ENCODE measurements at regions not wholly inside any gene's neighbourhood (a gene's known extent, or its start where the extent isn't known, plus 50 kb on each side); places are given as distances from the start of the nearest gene placed in this dataset.

GRCh38 chr9:108377881-108378280 is 477.9 kb downstream of the ACTL7B start:
- Histone ChIP-seq H3K9me3 (ENCODE audit: severe bottlenecking) (no peaks in the 10 kb centered on the region), H3K36me3 (ENCODE audit: low read depth) (no peaks in the 10 kb centered on the region), H3K27me3 (ENCODE audit: insufficient read depth, poor library complexity, severe bottlenecking) (no peaks in the 10 kb centered on the region), H3K27ac (ENCODE audit: poor library complexity, severe bottlenecking) (no peak overlapping the region), H3K4me1 (ENCODE audit: insufficient read depth, poor library complexity, severe bottlenecking) (no peaks in the 10 kb centered on the region), H3K4me3 (ENCODE audit: severe bottlenecking) (no peak overlapping the region)
- TF ChIP-seq CTCF (IDR thresholded peaks at IDR 0.05; ENCODE audit: poor library complexity, severe bottlenecking), result no peak
- DNase-seq (ENCODE audit: low spot score) (no peak), ATAC-seq (ENCODE audit: low read depth) (no peak)

- Histone ChIP-seq H3K4me3 (ENCODE audit: severe bottlenecking) (no peak overlapping the region), H3K27ac (ENCODE audit: poor library complexity, severe bottlenecking) (no peak overlapping the region), H3K9me3 (ENCODE audit: severe bottlenecking) (no peaks in the 10 kb centered on the region), H3K4me1 (ENCODE audit: insufficient read depth, poor library complexity, severe bottlenecking) (no peaks in the 10 kb centered on the region), H3K27me3 (ENCODE audit: insufficient read depth, poor library complexity, severe bottlenecking) (no peaks in the 10 kb centered on the region), H3K36me3 (ENCODE audit: low read depth) (no peaks in the 10 kb centered on the region)
- ATAC-seq (ENCODE audit: low read depth), result no peak
- no peak for TF ChIP-seq CTCF (IDR thresholded peaks at IDR 0.05; ENCODE audit: poor library complexity, severe bottlenecking)
- no peak for DNase-seq (ENCODE audit: low spot score)
Observed at GRCh38 chr9:108377382-108377781, 478.4 kb downstream of the ACTL7B start.

- no peaks in the 10 kb centered on the region for H3K4me1 ChIP-seq (ENCODE audit: insufficient read depth, poor library complexity, severe bottlenecking)
Observed at GRCh38 chr9:108376140-108376539, 479.6 kb downstream of the ACTL7B start.

GRCh38 chr9:108374626-108375025 is 481.2 kb downstream of the ACTL7B start:
- Histone ChIP-seq H3K9me3 (ENCODE audit: severe bottlenecking) (no peaks in the 10 kb centered on the region), H3K36me3 (ENCODE audit: low read depth) (no peaks in the 10 kb centered on the region), H3K4me1 (ENCODE audit: insufficient read depth, poor library complexity, severe bottlenecking) (no peaks in the 10 kb centered on the region), H3K27me3 (ENCODE audit: insufficient read depth, poor library complexity, severe bottlenecking) (no peaks in the 10 kb centered on the region), H3K27ac (ENCODE audit: poor library complexity, severe bottlenecking) (no peak overlapping the region), H3K4me3 (ENCODE audit: severe bottlenecking) (no peak overlapping the region)
- no peak for DNase-seq (ENCODE audit: low spot score)
- peak; percentile 59 for ATAC-seq (ENCODE audit: low read depth)
- TF ChIP-seq CTCF (IDR thresholded peaks at IDR 0.05; ENCODE audit: poor library complexity, severe bottlenecking), result no peak

More at GRCh38 chr9:108376140-108376539, 479.6 kb downstream of the ACTL7B start:
- no peak for ATAC-seq (ENCODE audit: low read depth)
- H3K4me3 ChIP-seq (ENCODE audit: severe bottlenecking), result no peak overlapping the region
- H3K27me3 ChIP-seq (ENCODE audit: insufficient read depth, poor library complexity, severe bottlenecking), result no peaks in the 10 kb centered on the region
- H3K36me3 ChIP-seq (ENCODE audit: low read depth), result no peaks in the 10 kb centered on the region
- no peak for DNase-seq (ENCODE audit: low spot score)
- TF ChIP-seq CTCF (IDR thresholded peaks at IDR 0.05; ENCODE audit: poor library complexity, severe bottlenecking), result no peak
- no peak overlapping the region for H3K27ac ChIP-seq (ENCODE audit: poor library complexity, severe bottlenecking)
- H3K9me3 ChIP-seq (ENCODE audit: severe bottlenecking), result no peaks in the 10 kb centered on the region

GRCh38 chr9:108367188-108367587 is 488.6 kb downstream of the ACTL7B start:
- no peak overlapping the region for H3K27ac ChIP-seq (ENCODE audit: poor library complexity, severe bottlenecking)
- H3K9me3 ChIP-seq (ENCODE audit: severe bottlenecking), result no peaks in the 10 kb centered on the region
- no peaks in the 10 kb centered on the region for H3K36me3 ChIP-seq (ENCODE audit: low read depth)
- TF ChIP-seq CTCF (IDR thresholded peaks at IDR 0.05; ENCODE audit: poor library complexity, severe bottlenecking), result no peak
- no peak overlapping the region for H3K4me3 ChIP-seq (ENCODE audit: severe bottlenecking)
- ATAC-seq (ENCODE audit: low read depth) (no peak), DNase-seq (ENCODE audit: low spot score) (no peak)
- H3K27me3 ChIP-seq (ENCODE audit: insufficient read depth, poor library complexity, severe bottlenecking), result no peaks in the 10 kb centered on the region
- no peaks in the 10 kb centered on the region for H3K4me1 ChIP-seq (ENCODE audit: insufficient read depth, poor library complexity, severe bottlenecking)

Data from RWPE2 (cell line).